CD4-positive, alpha-beta T cell treated with Interleukin-12 subunit alpha and Interleukin-12 subunit beta, for 1 hour (primary cell): ENCODE measurements at regions not wholly inside any gene's neighbourhood (a gene's known extent, or its start where the extent isn't known, plus 50 kb on each side); places are given as distances from the start of the nearest gene placed in this dataset.
"Not testable (repeated sequence)": the region's sequence is repeated elsewhere in the genome, so short reads cannot be mapped to it uniquely, and the experiment has no call there.

Source experiments
- DNase-seq: peaks from one replicate; pipeline ENCODE4 v3.0.0-alpha.2; 2020

GRCh38 chr3:5035113-5035512 lies 55.9 kb downstream of the BHLHE40 start:
- DNase-seq = no peak

DNA sequence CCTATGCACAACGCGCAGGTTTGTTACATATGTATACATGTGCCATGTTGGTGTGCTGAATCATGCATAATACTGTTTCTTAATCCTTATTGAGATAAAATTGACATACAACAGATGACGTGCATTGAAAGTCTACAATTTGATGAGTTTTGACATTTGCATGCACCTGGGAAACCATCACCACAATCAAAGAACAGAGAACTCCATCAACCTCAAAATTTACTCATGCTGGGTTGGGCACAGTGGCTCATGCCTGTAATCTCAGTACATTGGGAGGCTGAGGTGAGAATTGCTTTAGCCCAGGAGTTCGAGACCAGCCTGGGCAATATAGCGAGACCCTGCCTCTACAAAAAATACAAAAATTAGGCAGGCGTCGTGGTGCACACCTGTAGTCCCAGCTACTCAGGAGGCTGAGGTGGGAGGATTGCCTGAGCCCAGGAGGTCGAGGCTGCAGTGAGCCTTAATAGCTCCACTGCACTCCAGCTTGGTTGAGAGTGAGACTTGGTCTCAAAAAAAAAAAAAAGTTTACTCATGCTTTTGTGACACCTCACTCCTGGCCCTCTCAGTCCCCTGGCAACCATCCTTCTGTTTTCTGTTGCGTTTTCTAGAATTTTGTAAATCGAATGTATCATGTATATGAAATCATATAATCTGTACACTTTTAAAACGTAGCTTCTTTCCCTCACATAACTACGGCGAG lies 56.6 kb downstream of the BHLHE40 start:
- no peak for DNase-seq

DNA sequence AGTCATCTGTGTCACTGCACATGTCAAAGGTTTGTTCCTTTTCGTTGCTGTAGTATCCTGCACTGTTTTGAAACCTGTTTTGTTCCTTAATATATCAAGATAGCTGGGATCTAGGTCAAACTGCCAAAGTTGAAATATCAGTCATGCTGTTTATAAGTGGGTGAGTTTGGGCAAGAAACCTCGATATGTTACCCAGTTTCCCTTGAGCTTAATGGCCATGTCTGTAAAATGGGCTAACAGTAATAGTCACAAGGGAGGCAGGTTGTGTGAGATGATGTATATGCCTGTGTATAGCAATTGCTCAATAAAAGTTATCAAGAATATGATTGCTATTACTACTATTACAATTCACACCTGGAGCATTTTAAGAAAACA lies 57.1 kb downstream of the BHLHE40 start:
- DNase-seq = no peak

DNA sequence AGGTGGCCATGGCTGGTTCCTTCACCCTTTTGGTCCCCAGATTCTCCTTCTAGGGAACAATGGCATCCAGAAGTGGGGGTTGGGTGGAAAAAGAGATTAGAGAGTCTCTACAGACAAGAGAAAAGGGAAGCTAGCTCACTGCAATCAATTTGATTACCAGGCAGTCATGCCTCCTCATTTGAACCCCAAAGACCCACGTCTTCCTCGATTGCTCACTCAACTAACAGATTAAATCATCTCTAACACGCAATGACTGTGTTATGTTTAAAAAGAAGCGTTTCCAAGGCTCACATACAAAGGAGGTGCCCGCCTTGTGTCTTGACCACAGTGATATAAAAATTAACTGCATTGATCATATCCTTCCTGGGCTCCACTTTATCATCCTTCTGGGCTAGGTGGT lies 57.6 kb downstream of the BHLHE40 start:
- DNase-seq = no peak

DNA sequence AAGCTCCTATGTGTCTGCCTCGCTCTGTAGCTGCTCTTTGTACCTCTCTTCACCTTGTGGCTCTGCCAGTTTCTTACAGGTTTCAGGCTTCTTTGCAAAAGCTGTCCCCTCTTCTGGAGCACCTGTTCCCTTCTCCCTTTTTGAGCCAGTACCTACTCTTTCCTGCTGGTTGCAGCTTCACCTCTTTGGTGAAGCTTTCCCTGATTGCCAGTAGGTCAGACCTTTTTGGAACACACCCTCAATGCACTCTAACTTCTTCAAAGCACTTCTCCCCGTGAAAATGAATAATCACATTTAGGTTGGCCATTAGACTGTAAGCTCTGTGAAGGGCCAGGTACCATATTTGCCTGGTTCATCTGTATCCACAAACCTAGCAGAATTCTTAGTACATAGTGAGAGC lies 60.3 kb downstream of the BHLHE40 start:
- DNase-seq = no peak

GRCh38 chr3:5041315-5041714 lies 62.1 kb downstream of the BHLHE40 start:
- no peak for DNase-seq

DNA sequence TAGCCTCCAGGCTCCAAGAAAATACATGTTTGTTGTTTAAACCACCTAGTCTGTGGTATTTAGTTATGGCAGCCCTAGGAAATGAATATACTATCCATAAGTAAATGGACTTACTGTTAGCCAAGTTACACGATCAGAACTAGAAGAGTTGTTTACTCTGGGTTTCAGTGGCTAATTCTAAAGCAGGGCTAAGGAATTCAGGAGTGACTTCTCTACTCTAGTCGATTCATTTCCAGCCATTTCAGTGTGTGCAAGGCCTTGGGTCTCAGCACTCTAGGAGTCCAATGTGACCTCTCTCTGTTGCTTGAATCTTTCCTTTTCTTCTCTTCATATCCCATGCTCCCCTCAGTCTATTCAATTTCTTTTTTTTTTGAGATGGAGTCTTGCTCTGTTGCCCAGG lies 66.7 kb downstream of the BHLHE40 start:
- DNase-seq = no peak

GRCh38 chr3:5047764-5048419 lies 68.7 kb downstream of the BHLHE40 start:
- no peak for DNase-seq

DNA sequence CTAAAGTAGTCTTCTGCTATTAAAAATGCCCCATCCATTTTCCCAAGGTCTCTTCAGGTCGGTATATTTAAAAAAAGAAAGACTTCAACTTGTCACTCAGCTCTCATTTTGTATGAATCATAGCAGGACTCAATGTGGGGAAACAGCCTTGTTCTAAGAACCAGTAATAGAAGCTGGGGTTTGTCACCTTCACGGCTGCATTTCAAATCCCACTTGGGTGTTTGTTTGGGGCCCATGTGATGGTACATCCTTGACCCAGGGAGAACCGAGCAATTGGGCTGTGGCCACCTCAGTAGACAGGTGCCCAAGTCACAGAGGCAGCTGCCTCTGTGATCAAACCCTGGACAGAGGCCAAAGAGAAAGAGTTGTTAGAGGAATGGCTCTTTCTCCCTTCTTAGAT lies 70.3 kb upstream of the ARL8B start:
- DNase-seq = no peak

DNA sequence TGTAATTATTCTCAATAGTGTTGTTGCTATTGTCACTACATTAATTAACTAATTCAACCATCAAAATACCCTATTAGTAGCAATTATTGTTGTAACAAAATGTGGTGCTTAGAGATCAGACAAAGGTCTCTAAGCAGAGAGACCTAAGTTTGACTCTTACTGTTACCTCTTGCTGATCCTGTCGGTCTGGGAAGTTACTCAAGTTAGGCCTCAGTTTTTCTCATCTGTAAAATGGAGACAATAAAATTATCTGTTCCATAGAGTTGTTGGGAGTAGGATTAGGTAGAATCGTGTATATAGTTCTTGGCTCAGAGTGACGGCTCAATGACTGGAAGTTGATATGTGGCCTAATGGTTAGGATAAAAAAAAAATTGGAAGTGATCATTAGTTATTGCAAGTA lies 69.8 kb upstream of the ARL8B start:
- no peak for DNase-seq

GRCh38 chr3:5053021-5053831 lies 68.9 kb upstream of the ARL8B start:
- DNase-seq = no peak

GRCh38 chr3:5054098-5054497 lies 68.0 kb upstream of the ARL8B start:
- no peak for DNase-seq

DNA sequence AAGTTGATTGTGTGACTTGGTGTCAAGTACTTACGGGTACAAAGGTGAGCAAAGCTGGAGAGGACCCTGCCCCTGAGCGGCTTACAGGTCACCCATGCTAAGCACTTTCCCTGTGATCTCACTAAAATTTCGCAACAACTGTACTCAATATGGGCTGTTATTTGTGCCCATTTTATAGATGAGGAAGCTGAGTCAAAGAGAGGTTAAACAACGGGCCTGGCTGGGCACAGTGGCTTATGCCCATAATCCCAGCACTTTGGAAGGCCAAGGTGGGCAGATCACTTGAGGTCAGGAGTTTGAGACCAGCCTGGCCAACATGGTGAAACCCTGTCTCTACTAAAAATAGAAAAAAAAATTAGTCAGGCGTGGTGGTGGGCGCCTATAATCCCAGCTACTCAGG lies 67.5 kb upstream of the ARL8B start:
- not testable (repeated sequence) for DNase-seq

- DNase-seq = no peak
Measured at GRCh38 chr3:5055357-5056110, 66.6 kb upstream of the ARL8B start.

DNA sequence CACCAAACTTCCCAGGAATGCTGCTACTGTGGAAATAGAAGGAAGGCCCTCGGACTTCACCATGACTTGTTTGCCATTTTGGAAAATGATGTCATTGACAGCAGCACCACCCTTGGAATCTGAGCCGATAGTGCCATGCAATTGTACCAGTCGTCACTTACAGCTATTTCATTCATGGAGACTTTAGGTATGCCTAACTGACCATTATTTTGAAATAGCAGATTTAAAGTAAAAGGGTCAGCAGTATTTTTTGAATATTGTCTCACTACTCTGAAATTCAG lies 66.0 kb upstream of the ARL8B start:
- no peak for DNase-seq

GRCh38 chr3:5057272-5057671 lies 64.8 kb upstream of the ARL8B start:
- DNase-seq = no peak

DNA sequence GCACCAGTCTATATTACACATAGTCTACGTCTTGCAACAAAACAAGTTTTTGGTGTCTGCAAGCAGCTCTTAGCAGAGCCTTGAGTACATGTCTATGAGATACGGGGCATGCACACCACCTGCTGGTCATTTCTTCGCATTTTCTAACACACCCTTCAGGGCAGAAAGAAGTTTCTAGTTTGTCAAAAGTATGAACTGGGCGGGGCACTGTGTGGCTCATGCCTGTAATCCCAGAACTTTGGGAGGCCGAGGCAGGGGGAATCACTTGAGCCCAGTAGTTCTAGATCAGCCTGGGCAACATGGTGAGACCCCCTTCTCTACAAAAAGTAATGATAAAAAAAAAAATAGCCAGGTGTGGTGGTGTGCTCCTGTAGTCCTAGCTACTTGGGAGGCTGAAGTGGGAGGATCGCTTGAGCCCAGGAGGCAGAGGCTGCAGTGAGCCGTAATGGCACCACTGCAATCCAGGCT lies 64.2 kb upstream of the ARL8B start:
- DNase-seq = peak; percentile 79

DNA sequence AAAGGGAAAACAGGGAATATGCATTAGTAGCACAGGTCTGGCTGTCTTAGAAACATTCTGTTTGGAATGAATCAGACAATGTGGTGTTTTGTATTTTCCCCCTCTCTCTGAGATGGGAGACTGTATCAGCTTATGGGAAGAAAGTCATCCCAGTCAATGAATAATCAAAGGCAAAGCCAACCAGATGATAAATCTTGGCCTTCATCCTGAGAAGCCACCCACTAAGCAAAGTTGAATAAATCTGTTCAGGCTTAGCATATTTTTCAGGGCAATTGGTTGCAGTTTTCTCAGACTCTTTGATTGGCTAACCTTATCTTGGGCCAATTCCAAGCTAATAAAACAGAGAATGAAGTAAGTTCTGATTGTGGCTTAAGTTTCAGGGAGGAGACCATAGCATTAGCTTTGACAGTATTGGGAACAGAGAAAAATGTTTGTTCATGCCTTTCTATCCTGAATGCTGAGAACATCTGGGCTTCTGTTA lies 63.6 kb upstream of the ARL8B start:
- DNase-seq = no peak

DNA sequence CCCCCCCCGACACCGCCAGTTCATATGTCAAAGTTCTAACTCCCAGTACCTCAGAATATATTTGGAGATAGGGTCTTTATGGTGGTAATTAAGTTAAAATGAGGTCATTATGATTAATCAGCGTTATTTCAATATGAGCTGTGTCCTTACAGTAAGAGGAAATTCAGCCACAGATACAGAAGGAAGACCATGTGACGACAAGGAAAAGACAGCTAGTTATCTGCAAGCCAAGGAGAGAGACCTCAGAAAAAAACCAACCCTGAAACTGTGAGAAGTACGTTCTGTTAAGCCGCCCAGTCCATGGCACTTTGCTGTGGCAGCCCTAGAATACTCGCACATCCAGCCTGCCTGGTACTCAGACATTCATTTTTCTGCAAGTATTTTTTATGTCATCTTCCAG lies 62.3 kb upstream of the ARL8B start:
- DNase-seq = no peak

- DNase-seq = no peak
Measured at GRCh38 chr3:5061218-5061569, 60.9 kb upstream of the ARL8B start.

DNA sequence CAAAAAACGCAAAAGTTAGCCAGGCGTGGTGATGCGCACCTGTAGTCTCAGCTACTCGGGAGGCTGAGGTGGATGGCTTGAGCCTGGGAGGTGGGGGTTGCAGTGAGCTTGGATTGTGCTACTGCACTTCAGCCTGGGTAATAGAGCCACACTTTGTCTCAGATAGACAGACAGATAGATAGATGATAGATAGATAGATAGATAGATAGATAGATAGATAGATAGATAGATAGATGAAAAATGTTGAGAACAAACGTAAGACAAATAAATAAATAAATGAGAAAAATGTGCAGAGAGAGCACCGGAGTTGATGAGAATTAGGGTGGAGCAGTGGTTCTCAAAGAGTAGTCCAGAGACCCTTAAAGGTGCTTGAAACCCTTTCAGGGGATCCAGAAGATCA lies 58.4 kb upstream of the ARL8B start:
- no peak for DNase-seq

DNA sequence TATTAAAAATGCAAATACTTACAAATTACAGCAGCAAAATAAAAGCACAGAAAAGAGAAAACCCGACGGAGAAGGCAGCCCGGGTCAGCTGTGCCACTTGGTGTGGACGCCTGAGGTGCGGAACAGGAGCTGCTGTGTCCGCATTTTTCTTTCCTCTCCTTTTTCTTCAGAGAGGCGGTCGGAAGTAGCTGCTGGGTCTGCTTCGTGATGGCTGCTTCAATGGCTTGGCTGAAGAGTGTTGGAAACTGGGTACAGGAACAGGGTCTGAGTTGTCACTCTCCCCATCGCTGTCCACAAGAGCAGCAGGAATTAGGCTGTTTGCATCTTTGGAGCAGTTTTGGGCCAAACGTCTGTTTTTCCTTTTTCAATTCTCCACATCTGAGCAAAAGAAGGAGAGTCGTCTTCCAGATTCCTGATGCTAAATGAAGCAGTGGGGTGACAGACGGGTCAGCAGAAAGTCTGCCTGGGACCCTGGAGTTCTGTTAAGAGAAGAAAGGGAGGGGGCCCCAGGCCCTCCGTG lies 53.5 kb upstream of the ARL8B start:
- DNase-seq = no peak

GRCh38 chr3:5069627-5070026 lies 52.5 kb upstream of the ARL8B start:
- DNase-seq = no peak
